HG03108 (cell line): ENCODE measurements at regions not wholly inside any gene's neighbourhood (a gene's known extent, or its start where the extent isn't known, plus 50 kb on each side); places are given as distances from the start of the nearest gene placed in this dataset.

ENCODE experiments used
- ATAC-seq: cut with Tn5 transposase; IDR thresholded peaks from one replicate; pipeline ENCODE4 v1.9.1; 2021; ENCODE audit warnings: moderate library complexity; ENCODE audit not compliant: unreplicated experiment

- no peak for ATAC-seq
Measured at GRCh38 chr6:140061110-140062042, 686.9 kb upstream of the CITED2 start.

DNA sequence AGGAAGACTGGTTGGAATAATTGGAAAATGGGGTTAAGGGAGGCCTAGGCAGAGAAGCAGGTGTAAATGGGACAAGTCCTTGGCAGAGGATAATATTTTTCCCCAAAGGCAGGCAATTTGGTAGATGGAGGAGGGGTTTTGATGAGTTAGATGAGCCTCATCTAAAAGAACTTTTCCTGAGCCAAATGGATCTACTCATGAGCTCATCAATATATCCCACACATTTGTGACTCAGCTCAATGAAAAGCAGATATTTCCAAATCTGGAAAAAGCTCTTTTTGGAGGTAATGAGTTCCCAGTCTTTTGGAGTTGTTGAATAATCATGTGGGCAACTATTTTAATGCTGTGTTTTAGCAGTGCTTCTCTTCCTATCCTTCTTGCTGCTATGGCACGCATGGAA, 685.5 kb upstream of the CITED2 start:
- no peak for ATAC-seq

DNA sequence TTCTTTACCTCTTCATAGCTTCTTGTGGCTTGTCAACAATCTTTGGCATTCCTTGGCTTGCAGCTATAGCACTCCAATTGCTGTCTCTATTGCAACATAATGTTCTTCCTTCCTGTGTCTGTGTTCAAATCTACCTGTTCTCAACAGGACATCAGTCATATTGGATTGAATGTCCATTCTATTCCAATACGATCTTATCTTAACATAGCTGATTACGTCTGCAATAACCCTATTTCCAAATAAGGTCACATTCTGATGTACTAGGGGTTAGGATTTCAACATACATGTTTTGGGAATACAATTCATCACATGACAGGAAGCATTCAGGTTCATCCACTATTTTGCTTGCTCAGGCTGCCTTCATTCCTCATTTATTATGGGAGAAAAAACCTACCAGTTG, 684.4 kb upstream of the CITED2 start:
- no peak for ATAC-seq

DNA sequence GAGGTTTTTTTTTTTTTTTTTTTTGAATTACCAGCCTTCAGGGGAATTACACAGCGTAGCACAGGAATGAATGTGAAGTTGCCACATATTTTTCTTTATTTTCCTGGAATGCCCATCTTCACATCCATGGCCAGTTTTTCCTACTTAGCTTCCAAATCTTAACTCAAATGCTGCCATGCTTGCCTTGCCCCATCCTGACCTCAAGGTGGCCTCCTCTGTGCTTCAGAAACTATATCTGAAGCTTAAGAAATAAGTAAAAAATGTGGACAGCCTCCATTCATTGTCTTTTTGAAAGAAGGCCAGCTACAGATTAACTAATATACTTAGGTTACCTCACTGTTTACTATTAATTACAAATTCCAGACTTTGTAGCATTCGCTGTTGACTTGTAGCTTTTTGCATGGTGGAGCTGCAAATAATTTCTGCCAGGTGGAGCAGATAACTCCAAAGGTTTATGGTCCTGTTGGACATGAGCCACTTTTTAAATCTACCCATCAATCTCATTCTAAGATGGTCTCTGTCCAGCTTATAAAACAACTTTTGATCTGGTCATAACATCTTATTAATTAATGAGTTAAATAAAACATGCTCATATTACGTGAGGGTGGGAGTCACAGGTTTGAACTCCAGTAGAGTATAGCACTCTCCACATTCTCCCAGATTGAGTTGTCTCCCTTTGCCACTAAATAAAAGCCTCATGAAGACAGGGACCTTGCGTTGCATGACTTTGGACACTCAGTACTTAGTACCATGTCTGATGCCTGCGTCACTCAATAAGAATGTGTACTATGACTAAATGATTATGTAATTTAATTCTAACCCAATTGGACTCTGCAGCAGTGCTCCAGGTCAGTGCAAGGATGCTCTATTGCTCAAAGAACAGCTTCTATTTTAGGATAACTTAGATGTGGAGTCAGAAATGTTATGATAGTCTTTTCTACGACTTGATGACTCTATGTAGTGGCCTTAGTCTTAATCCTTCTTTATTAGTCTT, 678.6 kb upstream of the CITED2 start:
- ATAC-seq, result no peak

- no peak for ATAC-seq
Measured at GRCh38 chr6:140051521-140052512, 677.4 kb upstream of the CITED2 start.

DNA sequence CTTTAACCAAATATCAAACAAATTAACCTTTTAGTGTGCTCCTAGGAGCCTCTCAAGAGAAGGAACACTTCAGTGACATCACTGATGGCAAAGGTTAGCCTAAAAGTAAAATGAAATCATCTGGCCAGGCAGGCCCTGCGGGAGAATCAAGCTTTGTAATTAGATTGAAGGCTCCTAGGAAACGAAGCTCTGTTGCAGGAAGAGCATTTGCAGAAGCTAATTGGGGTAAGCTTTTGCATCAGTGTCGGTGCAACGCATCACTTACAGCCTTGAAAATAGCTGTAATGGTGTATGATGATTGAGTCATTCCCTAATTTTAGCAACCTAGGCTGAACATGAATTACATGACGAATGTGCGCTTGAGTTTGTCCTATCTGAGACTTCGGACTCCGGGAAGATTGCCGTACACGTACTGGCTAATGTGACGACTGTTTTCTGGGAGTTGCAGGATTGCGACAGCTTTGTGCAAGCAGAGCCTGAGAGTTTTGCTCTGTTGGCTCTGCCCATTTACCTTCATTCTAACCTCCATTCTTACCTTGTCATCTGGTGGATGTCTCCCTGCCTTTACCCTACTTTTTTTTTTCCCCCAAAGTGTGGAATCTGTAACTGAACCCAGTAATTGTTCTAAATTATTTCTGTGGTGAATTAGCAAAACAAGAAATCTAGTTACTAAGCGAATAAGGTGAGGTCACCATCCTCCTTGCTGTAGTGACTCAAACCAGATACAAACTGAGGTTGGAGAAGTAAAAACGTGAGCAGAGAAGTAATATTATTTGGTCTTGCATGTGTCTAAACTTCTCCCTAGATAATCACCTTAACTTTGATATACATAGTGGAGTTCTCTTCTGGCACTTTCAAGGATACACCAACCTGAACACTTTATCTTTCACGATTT, 675.9 kb upstream of the CITED2 start:
- ATAC-seq, result no peak

GRCh38 chr6:140049251-140049650, 674.8 kb upstream of the CITED2 start:
- no peak for ATAC-seq

- no peak for ATAC-seq
Measured at GRCh38 chr6:140048202-140048790, 673.8 kb upstream of the CITED2 start.

- no peak for ATAC-seq
Measured at GRCh38 chr6:140047321-140047720, 672.9 kb upstream of the CITED2 start.

DNA sequence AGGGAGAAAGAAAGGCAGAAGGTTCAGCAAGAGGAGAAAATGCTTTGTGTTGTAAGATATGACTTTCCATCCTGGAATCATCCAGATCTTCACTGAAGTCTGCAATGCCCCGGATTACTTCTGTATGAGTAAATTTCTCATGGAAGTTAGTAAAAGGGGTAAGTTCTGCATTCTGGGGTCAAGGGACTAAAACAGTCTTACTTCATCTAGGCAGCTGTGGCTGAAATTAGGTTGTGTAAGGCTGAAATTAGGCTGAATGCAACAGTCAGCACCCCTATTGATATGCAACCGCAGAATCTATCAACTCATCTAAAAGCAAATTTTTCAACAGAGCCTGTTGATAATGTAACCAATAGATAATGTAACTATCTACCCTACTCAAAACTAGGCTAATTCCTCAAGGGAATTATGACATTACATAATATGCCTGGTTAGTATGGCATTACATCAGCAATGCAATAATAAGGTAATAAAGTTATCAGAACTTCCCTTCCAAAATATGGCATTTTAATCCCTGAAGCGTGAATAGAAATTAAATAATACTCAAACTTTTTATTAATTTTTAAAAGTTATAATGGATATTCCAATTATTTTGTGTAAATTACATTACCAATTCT, 671.7 kb upstream of the CITED2 start:
- ATAC-seq, result no peak

DNA sequence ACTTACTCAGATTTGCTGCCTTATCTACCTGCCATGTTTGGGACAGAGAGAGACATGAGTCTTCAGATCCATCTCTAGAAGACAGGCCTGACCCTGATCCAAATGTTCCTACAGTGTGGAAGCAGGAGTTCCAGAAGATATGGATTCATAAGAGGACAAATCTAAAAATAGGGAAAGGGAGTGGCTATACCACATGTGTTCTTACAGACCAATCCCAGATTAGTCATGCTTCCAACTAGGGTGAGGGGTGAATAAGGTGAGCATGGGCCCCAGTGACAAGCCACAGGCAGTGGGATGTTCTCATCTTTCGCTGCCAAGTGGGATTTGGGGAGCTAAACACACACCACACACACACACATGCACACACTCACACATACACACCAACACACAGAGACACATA, 670.7 kb upstream of the CITED2 start:
- no peak for ATAC-seq

- no peak for ATAC-seq
Measured at GRCh38 chr6:140044626-140045025, 670.2 kb upstream of the CITED2 start.

GRCh38 chr6:140043762-140044378, 669.4 kb upstream of the CITED2 start:
- ATAC-seq, result no peak

GRCh38 chr6:140043357-140043756, 668.9 kb upstream of the CITED2 start:
- ATAC-seq, result no peak

- ATAC-seq, result no peak
Measured at GRCh38 chr6:140041571-140042332, 667.3 kb upstream of the CITED2 start.

DNA sequence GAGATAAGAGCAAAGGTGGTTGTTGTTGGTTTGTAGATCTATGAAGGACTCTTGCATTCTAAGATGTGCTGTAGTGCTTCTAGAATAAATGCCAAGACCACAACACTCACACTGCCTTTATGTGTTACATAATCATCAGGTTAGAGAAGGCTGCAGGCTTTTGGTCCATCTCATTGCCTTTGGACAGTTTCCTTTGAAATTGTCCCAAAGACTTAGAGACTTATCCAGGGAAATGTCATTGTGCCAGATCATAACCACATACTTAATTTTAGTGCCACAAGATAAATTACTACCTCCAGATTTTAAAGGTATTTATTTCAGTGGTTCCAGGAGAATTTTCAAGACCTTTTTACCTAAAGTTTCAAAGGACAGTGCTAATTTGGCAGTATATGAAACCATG, 666.6 kb upstream of the CITED2 start:
- no peak for ATAC-seq

DNA sequence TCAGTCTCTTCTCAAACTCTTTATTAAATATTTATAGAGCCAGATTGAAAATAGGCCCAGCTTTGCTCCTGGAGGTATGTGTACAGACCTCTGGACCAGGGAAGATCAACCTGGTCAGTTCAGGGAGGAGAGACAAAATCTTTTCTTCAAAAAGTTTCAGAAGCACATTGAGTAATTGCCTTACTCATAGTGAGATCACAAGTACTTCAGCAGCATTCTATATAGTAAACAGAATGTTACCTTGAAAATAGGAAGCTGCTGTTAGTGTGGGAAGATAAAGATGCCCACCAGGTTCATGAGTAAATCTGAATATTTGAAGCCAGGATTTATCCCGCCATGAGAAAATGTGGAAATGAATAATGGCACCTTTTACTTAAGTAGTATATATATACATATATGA, 665.9 kb upstream of the CITED2 start:
- ATAC-seq, result no peak
